ENCODE measurements at regions not wholly inside any gene's neighbourhood (a gene's known extent, or its start where the extent isn't known, plus 50 kb on each side); places are given as distances from the start of the nearest gene placed in this dataset.

- no peak for ATAC-seq
- Histone ChIP-seq H3K36me3 (ENCODE audit: control insufficient read depth in 1 of 2, insufficient read depth in 2 of 2, low read length in 2 of 2) (no peaks in the 10 kb centered on the region), H3K9me3 (ENCODE audit: control insufficient read depth in 1 of 2, insufficient read depth in 1 of 2, low read depth in 1 of 2, low read length in 2 of 2) (no peaks in the 10 kb centered on the region), H3K9ac (ENCODE audit: low read length) (no peak overlapping the region), H2AFZ (ENCODE audit: low read depth, low read length, poor library complexity, severe bottlenecking) (no peak overlapping the region), H3K9me2 (ENCODE audit: insufficient read depth) (no peaks in the 10 kb centered on the region), H3K27ac (ENCODE audit: low read depth, low read length) (no peak overlapping the region), H3K4me3 (replicated peaks in 1 of 2; ENCODE audit: low read depth in 1 of 2, low read length in 2 of 2) (no peak overlapping the region), H4K20me1 (ENCODE audit: insufficient read depth) (no peaks in the 10 kb centered on the region), H3K4me1 (ENCODE audit: control insufficient read depth in 1 of 2, insufficient read depth in 2 of 2, low read length in 2 of 2) (no peaks in the 10 kb centered on the region), H3K79me2 (ENCODE audit: insufficient read depth, low read length) (no peaks in the 10 kb centered on the region), H3K4me2 (ENCODE audit: low read length) (no peak overlapping the region), H3K27me3 (ENCODE audit: insufficient read depth, low read length) (no peaks in the 10 kb centered on the region)
- intact Hi-C loops (cut with micrococcal nuclease) = no loop called here
- ChIA-PET RAD21 (ENCODE audit: low non-redundant PET in 1 of 2, low total read pairs in 2 of 2, uncharacterized antibody in 2 of 2, unreplicated experiment in 2 of 2) (no interaction called here), CTCF (no interaction called here), POLR2A (no interaction called here)
- TF ChIP-seq, protein P1, sequence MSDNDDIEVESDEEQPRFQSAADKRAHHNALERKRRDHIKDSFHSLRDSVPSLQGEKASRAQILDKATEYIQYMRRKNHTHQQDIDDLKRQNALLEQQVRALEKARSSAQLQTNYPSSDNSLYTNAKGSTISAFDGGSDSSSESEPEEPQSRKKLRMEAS (IDR thresholded peaks at IDR 0.05) = no peak
- TF ChIP-seq CBX3 (IDR thresholded peaks at IDR 0.05; ENCODE audit: low read depth) (no peak), ZNF274 (IDR thresholded peaks at IDR 0.05; ENCODE audit: low read depth, low read length) (no peak), SRF (IDR thresholded peaks at IDR 0.05; ENCODE audit: low read depth) (no peak), POLR2AphosphoS5 (IDR thresholded peaks at IDR 0.05; ENCODE audit: low read depth, low read length) (no peak), SIN3A (IDR thresholded peaks at IDR 0.05; ENCODE audit: low read depth) (no peak), CTCF (IDR thresholded peaks at IDR 0.05 in 2 of 3, conservative IDR thresholded peaks at IDR 0.05 in 1 of 3; ENCODE audit: borderline replicate concordance in 1 of 3, insufficient read depth in 1 of 3, low read depth in 2 of 3, low read length in 2 of 3) (no peak), ZBTB33 (IDR thresholded peaks at IDR 0.05; ENCODE audit: extremely low read depth, insufficient replicate concordance, low read length) (no peak), FOSL1 (IDR thresholded peaks at IDR 0.05; ENCODE audit: low read depth) (no peak), YY1 (IDR thresholded peaks at IDR 0.05; ENCODE audit: extremely low read depth, insufficient replicate concordance, low read depth, low read length) (no peak), EZH2 (IDR thresholded peaks at IDR 0.05) (no peak), TCF7L2 (IDR thresholded peaks at IDR 0.05; ENCODE audit: borderline replicate concordance, extremely low read depth, insufficient read depth, insufficient read length) (no peak), CEBPB (IDR thresholded peaks at IDR 0.05; ENCODE audit: low read depth) (no peak), ELF1 (IDR thresholded peaks at IDR 0.05; ENCODE audit: borderline replicate concordance, low read depth) (no peak), EGR1 (IDR thresholded peaks at IDR 0.05; ENCODE audit: low read depth) (no peak), JUND (IDR thresholded peaks at IDR 0.05) (no peak)
- TF ChIP-seq, protein P2, sequence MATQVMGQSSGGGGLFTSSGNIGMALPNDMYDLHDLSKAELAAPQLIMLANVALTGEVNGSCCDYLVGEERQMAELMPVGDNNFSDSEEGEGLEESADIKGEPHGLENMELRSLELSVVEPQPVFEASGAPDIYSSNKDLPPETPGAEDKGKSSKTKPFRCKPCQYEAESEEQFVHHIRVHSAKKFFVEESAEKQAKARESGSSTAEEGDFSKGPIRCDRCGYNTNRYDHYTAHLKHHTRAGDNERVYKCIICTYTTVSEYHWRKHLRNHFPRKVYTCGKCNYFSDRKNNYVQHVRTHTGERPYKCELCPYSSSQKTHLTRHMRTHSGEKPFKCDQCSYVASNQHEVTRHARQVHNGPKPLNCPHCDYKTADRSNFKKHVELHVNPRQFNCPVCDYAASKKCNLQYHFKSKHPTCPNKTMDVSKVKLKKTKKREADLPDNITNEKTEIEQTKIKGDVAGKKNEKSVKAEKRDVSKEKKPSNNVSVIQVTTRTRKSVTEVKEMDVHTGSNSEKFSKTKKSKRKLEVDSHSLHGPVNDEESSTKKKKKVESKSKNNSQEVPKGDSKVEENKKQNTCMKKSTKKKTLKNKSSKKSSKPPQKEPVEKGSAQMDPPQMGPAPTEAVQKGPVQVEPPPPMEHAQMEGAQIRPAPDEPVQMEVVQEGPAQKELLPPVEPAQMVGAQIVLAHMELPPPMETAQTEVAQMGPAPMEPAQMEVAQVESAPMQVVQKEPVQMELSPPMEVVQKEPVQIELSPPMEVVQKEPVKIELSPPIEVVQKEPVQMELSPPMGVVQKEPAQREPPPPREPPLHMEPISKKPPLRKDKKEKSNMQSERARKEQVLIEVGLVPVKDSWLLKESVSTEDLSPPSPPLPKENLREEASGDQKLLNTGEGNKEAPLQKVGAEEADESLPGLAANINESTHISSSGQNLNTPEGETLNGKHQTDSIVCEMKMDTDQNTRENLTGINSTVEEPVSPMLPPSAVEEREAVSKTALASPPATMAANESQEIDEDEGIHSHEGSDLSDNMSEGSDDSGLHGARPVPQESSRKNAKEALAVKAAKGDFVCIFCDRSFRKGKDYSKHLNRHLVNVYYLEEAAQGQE (IDR thresholded peaks at IDR 0.05; ENCODE audit: low read depth) = no peak
- BruUV-seq (replicated peaks) = no TSS peak
- no peak for DNase-seq (ENCODE audit: low read depth, low spot score)
Observed at GRCh38 chrX:69372435-69372834, 131.7 kb upstream of the NALF2 start.
